GM23248 (cell line): ENCODE measurements at regions not wholly inside any gene's neighbourhood (a gene's known extent, or its start where the extent isn't known, plus 50 kb on each side); places are given as distances from the start of the nearest gene placed in this dataset.

Experiments used
- EZH2 ChIP-seq: fragments of 200-600 bp; sonication (generic); IDR thresholded peaks from 2 replicates; pipeline ENCODE4 v1.6.1; 2018; ENCODE audit warnings: antibody characterized with exemption, mild to moderate bottlenecking; ENCODE audit not compliant: insufficient read depth, poor library complexity, severe bottlenecking
- EZH2phosphoT487 ChIP-seq: fragments of 200-600 bp; sonication (generic); IDR thresholded peaks from 2 replicates; pipeline ENCODE4 v1.6.1; 2018; ENCODE audit warnings: antibody characterized with exemption, moderate library complexity, mild to moderate bottlenecking, low read depth; ENCODE audit not compliant: insufficient read depth

GRCh38 chr13:99756281-99756680 lies 215.3 kb downstream of the ZIC5 start:
- TF ChIP-seq EZH2phosphoT487 = no peak
- TF ChIP-seq EZH2 = no peak
